Hepatocyte (in vitro differentiated cells): ENCODE measurements at regions not wholly inside any gene's neighbourhood (a gene's known extent, or its start where the extent isn't known, plus 50 kb on each side); places are given as distances from the start of the nearest gene placed in this dataset.

ENCODE experiments used
- EZH2 ChIP-seq: fragments of 200-600 bp; sonication (generic); IDR thresholded peaks from 2 replicates; pipeline ENCODE4 v1.6.1; 2016; ENCODE audit warnings: antibody characterized with exemption, mild to moderate bottlenecking, borderline replicate concordance
- EZH2phosphoT487 ChIP-seq: fragments of 200-600 bp; sonication (generic); IDR thresholded peaks from one replicate; pipeline ENCODE4 v1.6.1; 2018; ENCODE audit warnings: antibody characterized with exemption, mild to moderate bottlenecking, low read depth, moderate library complexity; ENCODE audit not compliant: unreplicated experiment, severe bottlenecking

DNA sequence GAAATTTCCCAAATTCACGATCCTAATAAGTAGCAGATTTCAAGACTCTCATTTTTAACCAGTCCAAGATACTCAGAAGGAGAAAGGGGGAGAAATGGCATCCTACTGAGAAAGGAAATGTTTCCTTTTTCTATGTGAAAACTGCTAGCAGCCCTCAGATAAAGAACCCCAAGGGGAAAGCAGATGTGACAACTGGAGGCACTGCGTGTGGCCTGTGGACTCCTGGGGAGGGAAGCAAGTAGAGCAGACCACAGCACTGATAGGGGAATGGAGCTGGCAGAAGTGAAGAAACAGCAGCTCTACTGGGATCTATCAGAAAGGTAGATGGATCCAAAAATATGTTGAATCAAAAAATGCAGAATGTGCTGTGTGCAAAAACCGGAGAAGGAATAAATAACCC is 239.7 kb upstream of the API5 start:
- TF ChIP-seq EZH2, result no peak
- no peak for TF ChIP-seq EZH2phosphoT487
